ENCODE measurements at regions not wholly inside any gene's neighbourhood (a gene's known extent, or its start where the extent isn't known, plus 50 kb on each side); places are given as distances from the start of the nearest gene placed in this dataset.

GRCh38 chr3:106610362-106610959 is 741.6 kb upstream of the CBLB start:
- TF ChIP-seq CTCF (IDR thresholded peaks at IDR 0.05) (no peak), POLR2A (IDR thresholded peaks at IDR 0.05) (no peak)
